ENCODE measurements at regions not wholly inside any gene's neighbourhood (a gene's known extent, or its start where the extent isn't known, plus 50 kb on each side); places are given as distances from the start of the nearest gene placed in this dataset.

- POLR2A ChIA-PET: no interaction called here
- Mint-ChIP-seq H3K4me3 (no peak overlapping the region), H3K27ac (no peak overlapping the region), H3K36me3 (no peaks in the 10 kb centered on the region), H3K9me3 (peaks cover 7% of the 10 kb centered on the region), H3K27me3 (ENCODE audit: low read depth) (no peaks in the 10 kb centered on the region), H3K4me1 (peaks cover 7% of the 10 kb centered on the region)
- no peak for DNase-seq (ENCODE audit: low spot score)
- ATAC-seq: no peak
- TF ChIP-seq, protein P1, sequence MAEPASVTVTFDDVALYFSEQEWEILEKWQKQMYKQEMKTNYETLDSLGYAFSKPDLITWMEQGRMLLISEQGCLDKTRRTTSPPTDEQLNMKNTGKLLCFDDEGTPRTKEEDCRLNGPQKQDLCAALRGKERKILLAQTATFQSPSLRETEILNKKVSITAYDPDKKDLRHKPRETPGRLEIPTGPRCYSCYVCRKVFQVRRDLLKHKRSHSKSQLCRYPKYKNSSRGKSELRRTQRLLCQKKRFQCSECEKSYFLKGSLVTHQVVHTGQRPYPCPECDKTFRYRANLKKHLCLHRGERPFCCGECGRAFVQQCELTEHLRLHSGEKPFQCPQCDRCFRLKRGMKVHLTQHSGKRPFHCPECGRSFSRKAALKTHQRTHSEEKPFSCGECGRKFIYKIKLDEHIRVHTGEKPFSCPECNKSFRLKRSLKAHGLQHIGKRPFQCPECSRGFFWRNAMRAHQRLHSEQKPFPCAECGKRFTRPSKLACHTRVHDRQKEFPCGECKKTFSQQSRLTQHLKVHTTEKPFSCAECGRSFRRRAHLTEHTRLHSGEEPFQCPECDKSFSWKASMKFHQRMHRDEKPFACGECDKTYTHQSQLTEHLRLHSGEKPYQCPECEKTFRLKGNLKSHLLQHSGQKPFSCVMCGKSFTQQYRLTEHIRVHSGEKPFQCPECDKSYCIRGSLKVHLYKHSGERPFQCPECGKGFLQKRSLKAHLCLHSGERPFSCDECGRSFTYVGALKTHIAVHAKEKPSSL (CRISPR knock-in tag; conservative IDR thresholded peaks at IDR 0.05): no peak
- CTCF ChIA-PET: no interaction called here
Observed at GRCh38 chr18:32621034-32621433, 150.4 kb upstream of the GAREM1 start.

DNA sequence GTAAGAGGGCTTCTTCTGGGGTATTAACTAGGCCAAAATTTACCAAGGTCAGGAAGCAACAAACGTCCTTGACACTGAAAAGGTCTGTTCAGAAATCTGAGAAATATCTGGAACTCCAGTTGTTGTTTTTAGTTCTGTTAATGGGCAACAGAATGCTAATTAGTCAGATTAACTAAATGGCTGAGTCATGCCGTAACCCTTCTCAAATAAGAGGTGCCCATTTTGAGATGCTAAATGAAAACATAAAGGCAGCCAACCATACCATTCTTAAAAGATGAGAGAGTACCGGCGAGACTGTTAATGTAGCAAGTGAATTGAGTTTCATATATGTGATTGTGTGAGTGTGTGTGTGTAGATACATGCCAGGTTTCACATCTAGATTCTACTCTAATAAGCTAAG is 147.9 kb upstream of the GAREM1 start:
- ChIA-PET POLR2A (interaction anchor here (0.6 kb wide), 1 partner anchor 240 kb away, joined by 3 read pairs; no protein-coding TSS in a partner anchor), CTCF (no interaction called here)
- no peak for TF ChIP-seq CREB1 (CRISPR knock-in tag; IDR thresholded peaks at IDR 0.05)
- TF ChIP-seq USF1 (CRISPR knock-in tag; IDR thresholded peaks at IDR 0.05): no peak
- TF ChIP-seq NR3C1 (CRISPR knock-in tag; conservative IDR thresholded peaks at IDR 0.05; ENCODE audit: low read depth): no peak
- TF ChIP-seq MXD4 (CRISPR knock-in tag; IDR thresholded peaks at IDR 0.05; ENCODE audit: borderline replicate concordance): no peak
- TF ChIP-seq MAX (CRISPR knock-in tag; IDR thresholded peaks at IDR 0.05): no peak
- no peak for TF ChIP-seq TCF7 (CRISPR knock-in tag; IDR thresholded peaks at IDR 0.05; ENCODE audit: low read depth)
- no peak for TF ChIP-seq IRF1 (CRISPR knock-in tag; IDR thresholded peaks at IDR 0.05)
- TF ChIP-seq NFE2L1 (CRISPR knock-in tag; IDR thresholded peaks at IDR 0.05): no peak
- no peak for TF ChIP-seq NFATC4 (CRISPR knock-in tag; IDR thresholded peaks at IDR 0.05)
- TF ChIP-seq, protein P2, sequence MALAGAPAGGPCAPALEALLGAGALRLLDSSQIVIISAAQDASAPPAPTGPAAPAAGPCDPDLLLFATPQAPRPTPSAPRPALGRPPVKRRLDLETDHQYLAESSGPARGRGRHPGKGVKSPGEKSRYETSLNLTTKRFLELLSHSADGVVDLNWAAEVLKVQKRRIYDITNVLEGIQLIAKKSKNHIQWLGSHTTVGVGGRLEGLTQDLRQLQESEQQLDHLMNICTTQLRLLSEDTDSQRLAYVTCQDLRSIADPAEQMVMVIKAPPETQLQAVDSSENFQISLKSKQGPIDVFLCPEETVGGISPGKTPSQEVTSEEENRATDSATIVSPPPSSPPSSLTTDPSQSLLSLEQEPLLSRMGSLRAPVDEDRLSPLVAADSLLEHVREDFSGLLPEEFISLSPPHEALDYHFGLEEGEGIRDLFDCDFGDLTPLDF (CRISPR knock-in tag; IDR thresholded peaks at IDR 0.05): no peak
- TF ChIP-seq JUN (CRISPR knock-in tag; IDR thresholded peaks at IDR 0.05): no peak
- no peak for TF ChIP-seq ZNF232 (CRISPR knock-in tag; IDR thresholded peaks at IDR 0.05)
- TF ChIP-seq CTCF (IDR thresholded peaks at IDR 0.05): no peak
- no peak for TF ChIP-seq ATF6 (CRISPR knock-in tag; IDR thresholded peaks at IDR 0.05)
- TF ChIP-seq ZNF512 (CRISPR knock-in tag; IDR thresholded peaks at IDR 0.05; ENCODE audit: borderline replicate concordance): no peak
- TF ChIP-seq PRRX2 (CRISPR knock-in tag; IDR thresholded peaks at IDR 0.05): no peak
- no peak for TF ChIP-seq GRHL2 (CRISPR knock-in tag; IDR thresholded peaks at IDR 0.05; ENCODE audit: insufficient replicate concordance, severe bottlenecking)
- no peak for TF ChIP-seq CREM (CRISPR knock-in tag; IDR thresholded peaks at IDR 0.05)
- no peak for TF ChIP-seq ZNF219 (CRISPR knock-in tag; IDR thresholded peaks at IDR 0.05; ENCODE audit: borderline replicate concordance)
- no peak overlapping the region for H3K4me3 Mint-ChIP-seq
- H3K27ac Mint-ChIP-seq: no peak overlapping the region
- no peaks in the 10 kb centered on the region for H3K36me3 Mint-ChIP-seq
- DNase-seq (ENCODE audit: low spot score) (no peak), ATAC-seq (no peak)
- peaks cover 11% of the 10 kb centered on the region for H3K9me3 Mint-ChIP-seq
- H3K27me3 Mint-ChIP-seq (ENCODE audit: low read depth): no peaks in the 10 kb centered on the region
- H3K4me1 Mint-ChIP-seq: peaks cover 7% of the 10 kb centered on the region

All from WTC11 (cell line).